Calu3 (cell line): ENCODE measurements at regions not wholly inside any gene's neighbourhood (a gene's known extent, or its start where the extent isn't known, plus 50 kb on each side); places are given as distances from the start of the nearest gene placed in this dataset.

Experiments
- BruUV-seq: library from RNA; stranded (reverse); fragments of 400-500 nt; replicated peaks from 2 replicates; lab custom pipeline; 2021; lab: Mats Ljungman, UMichigan
- CTCF ChIA-PET: fragments of 300-600 bp; sonication (Branson Sonifier 250); formaldehyde crosslinking; loops from one replicate; lab custom pipeline; 2022; ENCODE audit warnings: antibody characterized with exemption; lab: Charles Lee
- DNase-seq: peaks from one replicate; pipeline ENCODE4 v3.0.0; 2022
- H3K27ac Mint-ChIP-seq: one replicate; pipeline ENCODE4 v1.8.0; 2022; ENCODE audit warnings: mixed read lengths; ENCODE audit not compliant: unreplicated experiment
- H3K27me3 Mint-ChIP-seq: one replicate; pipeline ENCODE4 v1.8.0; 2022; ENCODE audit warnings: mixed read lengths; ENCODE audit not compliant: unreplicated experiment
- H3K36me3 Mint-ChIP-seq: one replicate; pipeline ENCODE4 v1.8.0; 2022; ENCODE audit warnings: mild to moderate bottlenecking, moderate library complexity, mixed read lengths; ENCODE audit not compliant: insufficient read depth, unreplicated experiment
- H3K4me1 Mint-ChIP-seq: one replicate; pipeline ENCODE4 v1.8.0; 2022; ENCODE audit warnings: mild to moderate bottlenecking, low read depth, mixed read lengths; ENCODE audit not compliant: unreplicated experiment
- H3K4me3 Mint-ChIP-seq: one replicate; pipeline ENCODE4 v1.8.0; 2022; ENCODE audit warnings: mild to moderate bottlenecking, low read depth, moderate library complexity, mixed read lengths; ENCODE audit not compliant: unreplicated experiment
- H3K9me3 Mint-ChIP-seq: one replicate; pipeline ENCODE4 v1.8.0; 2022; ENCODE audit warnings: low read depth, mixed read lengths; ENCODE audit not compliant: unreplicated experiment
- intact Hi-C: fragments of 100-400 bp; cut with micrococcal nuclease; formaldehyde crosslinking; loops from one replicate; pipeline ENCODE4 v1.10.0; 2022; ENCODE audit not compliant: unreplicated experiment
- TF ChIP-seq, protein P1 (sequence below): fragments of 200-600 bp; IDR thresholded peaks from one replicate; pipeline ENCODE4 v1.8.0; 2022; ENCODE audit warnings: antibody characterized with exemption; ENCODE audit not compliant: unreplicated experiment

DNA sequence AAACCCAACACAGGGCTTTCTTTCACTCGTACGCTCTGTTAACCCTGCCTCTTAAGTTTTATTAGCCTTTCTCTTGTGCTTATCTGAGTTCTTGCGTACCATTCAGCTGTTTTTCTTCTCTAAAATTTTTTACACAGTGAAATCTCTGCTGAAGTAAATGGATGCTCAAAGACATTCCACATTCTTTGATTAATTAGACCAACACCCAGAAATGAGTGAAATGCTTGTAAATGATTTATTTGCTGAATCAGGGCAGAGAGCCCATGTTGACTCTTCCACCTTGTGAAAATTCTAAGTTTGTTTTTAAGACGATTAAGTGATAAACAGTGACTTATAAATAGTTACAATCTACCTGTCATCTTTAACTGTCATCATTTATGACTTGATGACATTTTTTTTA lies 156.7 kb downstream of the ACTL8 start:
- TF ChIP-seq, protein P1, sequence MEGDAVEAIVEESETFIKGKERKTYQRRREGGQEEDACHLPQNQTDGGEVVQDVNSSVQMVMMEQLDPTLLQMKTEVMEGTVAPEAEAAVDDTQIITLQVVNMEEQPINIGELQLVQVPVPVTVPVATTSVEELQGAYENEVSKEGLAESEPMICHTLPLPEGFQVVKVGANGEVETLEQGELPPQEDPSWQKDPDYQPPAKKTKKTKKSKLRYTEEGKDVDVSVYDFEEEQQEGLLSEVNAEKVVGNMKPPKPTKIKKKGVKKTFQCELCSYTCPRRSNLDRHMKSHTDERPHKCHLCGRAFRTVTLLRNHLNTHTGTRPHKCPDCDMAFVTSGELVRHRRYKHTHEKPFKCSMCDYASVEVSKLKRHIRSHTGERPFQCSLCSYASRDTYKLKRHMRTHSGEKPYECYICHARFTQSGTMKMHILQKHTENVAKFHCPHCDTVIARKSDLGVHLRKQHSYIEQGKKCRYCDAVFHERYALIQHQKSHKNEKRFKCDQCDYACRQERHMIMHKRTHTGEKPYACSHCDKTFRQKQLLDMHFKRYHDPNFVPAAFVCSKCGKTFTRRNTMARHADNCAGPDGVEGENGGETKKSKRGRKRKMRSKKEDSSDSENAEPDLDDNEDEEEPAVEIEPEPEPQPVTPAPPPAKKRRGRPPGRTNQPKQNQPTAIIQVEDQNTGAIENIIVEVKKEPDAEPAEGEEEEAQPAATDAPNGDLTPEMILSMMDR: no peak

GRCh38 chr1:17912491-17912890 lies 157.4 kb downstream of the ACTL8 start:
- no peaks in the 10 kb centered on the region for H3K4me1 Mint-ChIP-seq
- no peak for DNase-seq
- no peaks in the 10 kb centered on the region for H3K36me3 Mint-ChIP-seq
- H3K27me3 Mint-ChIP-seq: peaks cover 95% of the 10 kb centered on the region
- no peak overlapping the region for H3K4me3 Mint-ChIP-seq
- TF ChIP-seq, protein P1: no peak
- BruUV-seq: no TSS peak
- CTCF ChIA-PET: no interaction called here
- H3K27ac Mint-ChIP-seq: no peak overlapping the region
- intact Hi-C loops: no loop called here
- no peaks in the 10 kb centered on the region for H3K9me3 Mint-ChIP-seq

More for the DNA sequence above, 156.7 kb downstream of the ACTL8 start:
- Mint-ChIP-seq H3K9me3 (no peaks in the 10 kb centered on the region), H3K4me3 (no peak overlapping the region), H3K4me1 (no peaks in the 10 kb centered on the region), H3K27me3 (peaks cover 95% of the 10 kb centered on the region), H3K36me3 (no peaks in the 10 kb centered on the region), H3K27ac (no peak overlapping the region)
- CTCF ChIA-PET: no interaction called here
- intact Hi-C loops: no loop called here
- no peak for DNase-seq
- no TSS peak for BruUV-seq

DNA sequence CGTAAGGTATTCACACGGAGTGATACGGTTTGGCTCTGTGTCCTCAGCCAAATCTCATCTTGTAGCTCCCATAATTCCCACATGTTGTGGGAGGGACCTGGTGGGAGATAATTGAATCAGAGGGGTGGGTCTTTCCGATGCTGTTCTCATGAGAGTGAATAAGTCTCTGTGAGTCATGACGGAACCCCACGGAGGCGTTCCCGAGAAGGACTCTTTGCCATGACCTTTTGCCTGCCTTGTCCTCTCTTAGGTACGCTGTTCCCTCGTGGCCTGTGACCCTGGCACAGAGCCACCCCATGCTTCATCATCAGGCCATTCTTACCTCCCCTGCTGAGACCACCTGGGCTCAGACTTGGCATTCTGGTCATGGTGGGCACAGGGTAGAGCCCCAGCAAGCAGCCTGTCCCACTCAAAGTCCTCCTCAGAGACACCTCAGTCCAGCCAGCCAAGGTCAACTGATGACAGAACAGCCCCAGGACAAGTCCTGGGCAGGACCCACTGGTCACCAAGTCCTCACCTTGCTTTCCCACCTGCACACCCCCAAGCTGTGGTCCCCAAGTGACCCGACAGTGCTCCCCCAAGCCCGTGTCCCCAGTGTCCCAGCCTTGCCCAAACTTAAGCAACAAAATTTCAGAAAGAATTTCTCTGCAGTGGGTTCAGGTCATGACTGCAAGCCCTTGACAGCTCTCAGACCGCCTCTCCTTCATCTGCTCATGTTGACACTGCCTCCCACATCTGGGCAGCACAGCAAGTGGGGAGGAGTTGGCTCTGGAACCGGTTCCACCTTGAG lies 158.4 kb downstream of the ACTL8 start:
- CTCF ChIA-PET: no interaction called here
- H3K27me3 Mint-ChIP-seq: peaks cover 95% of the 10 kb centered on the region
- H3K27ac Mint-ChIP-seq: no peak overlapping the region
- H3K4me1 Mint-ChIP-seq: no peaks in the 10 kb centered on the region
- H3K4me3 Mint-ChIP-seq: no peak overlapping the region
- no TSS peak for BruUV-seq
- no peak for DNase-seq
- intact Hi-C loops: no loop called here
- H3K36me3 Mint-ChIP-seq: no peaks in the 10 kb centered on the region
- TF ChIP-seq, protein P1: no peak
- H3K9me3 Mint-ChIP-seq: no peaks in the 10 kb centered on the region

GRCh38 chr1:17914131-17914530 lies 159.0 kb downstream of the ACTL8 start:
- CTCF ChIA-PET: no interaction called here
- Mint-ChIP-seq H3K9me3 (no peaks in the 10 kb centered on the region), H3K27me3 (peaks cover 89% of the 10 kb centered on the region), H3K27ac (no peak overlapping the region), H3K4me3 (no peak overlapping the region), H3K36me3 (no peaks in the 10 kb centered on the region), H3K4me1 (no peaks in the 10 kb centered on the region)
- intact Hi-C loops: no loop called here
- no peak for DNase-seq
- TF ChIP-seq, protein P1: no peak
- no TSS peak for BruUV-seq
